DND-41 (cell line): ENCODE measurements at regions not wholly inside any gene's neighbourhood (a gene's known extent, or its start where the extent isn't known, plus 50 kb on each side); places are given as distances from the start of the nearest gene placed in this dataset.
"Not testable (repeated sequence)": the region's sequence is repeated elsewhere in the genome, so short reads cannot be mapped to it uniquely, and the experiment has no call there.

Experiments used
- ATAC-seq: fragments of 200-7000 bp; cut with Tn5 transposase; 3 replicates; pipeline ENCODE4 v1.9.1; 2021; ENCODE audit warnings: low read depth; ENCODE audit not compliant: insufficient read depth
- DNase-seq: peaks from one replicate; pipeline ENCODE4 v3.0.0-alpha.2; 2020
- H2AFZ ChIP-seq: 2 replicates; pipeline ENCODE4 v1.6.0; 2012; ENCODE audit warnings: low read depth, low read length
- H3K27ac ChIP-seq: 2 replicates; pipeline ENCODE4 v1.5.1; 2012; ENCODE audit warnings: low read length, inconsistent platforms
- H3K27me3 ChIP-seq: fragments of 200-600 bp; sonication (generic); 2 replicates; pipeline ENCODE4 v1.6.0; 2012; ENCODE audit warnings: low read length, mild to moderate bottlenecking, inconsistent platforms; ENCODE audit not compliant: insufficient read depth, poor library complexity
- H3K36me3 ChIP-seq: 2 replicates; pipeline ENCODE4 v1.5.1; 2012; ENCODE audit warnings: low read length, inconsistent platforms; ENCODE audit not compliant: insufficient read depth
- H3K4me1 ChIP-seq: 2 replicates; pipeline ENCODE4 v1.5.1; 2012; ENCODE audit warnings: mild to moderate bottlenecking, low read length; ENCODE audit not compliant: insufficient read depth
- H3K4me2 ChIP-seq: 2 replicates; pipeline ENCODE4 v1.6.0; 2012; ENCODE audit warnings: mild to moderate bottlenecking, moderate library complexity, low read length, inconsistent platforms; ENCODE audit not compliant: insufficient read depth
- H3K4me3 ChIP-seq, 2 experiments: fragments of 200-600 bp in 1 of 2; shearing (Covaris generic) in 1 of 2; 2 replicates each; pipeline ENCODE4 v1.5.1; 2012 to 2016; ENCODE audit warnings: inconsistent platforms in 2 of 2, low read length in 2 of 2, mild to moderate bottlenecking in 2 of 2, low read depth in 1 of 2, moderate library complexity in 1 of 2
- H3K79me2 ChIP-seq: 2 replicates; pipeline ENCODE4 v1.6.0; 2012; ENCODE audit warnings: low read length, inconsistent platforms; ENCODE audit not compliant: insufficient read depth
- H3K9ac ChIP-seq: 2 replicates; pipeline ENCODE4 v1.6.0; 2012; ENCODE audit warnings: low read depth, mild to moderate bottlenecking, inconsistent platforms, low read length, moderate library complexity
- H3K9me3 ChIP-seq: 2 replicates; pipeline ENCODE4 v1.5.1; 2012; ENCODE audit warnings: low read length, moderate library complexity, mild to moderate bottlenecking, inconsistent platforms; ENCODE audit not compliant: insufficient read depth, severe bottlenecking
- H4K20me1 ChIP-seq: 2 replicates; pipeline ENCODE4 v1.6.0; 2012; ENCODE audit warnings: low read length; ENCODE audit not compliant: insufficient read depth
- EZH2 ChIP-seq: IDR thresholded peaks from 3 replicates; pipeline ENCODE4 v1.6.1; 2012; ENCODE audit warnings: borderline replicate concordance, low read depth, mild to moderate bottlenecking, moderate library complexity, low read length, inconsistent platforms; ENCODE audit not compliant: severe bottlenecking
- TF ChIP-seq, protein P1 (sequence below): IDR thresholded peaks from 2 replicates; pipeline ENCODE4 v1.5.1; 2012; ENCODE audit warnings: borderline replicate concordance, low read length, moderate library complexity, mild to moderate bottlenecking; ENCODE audit not compliant: poor library complexity, severe bottlenecking; ENCODE audit errors: extremely low read depth

DNA sequence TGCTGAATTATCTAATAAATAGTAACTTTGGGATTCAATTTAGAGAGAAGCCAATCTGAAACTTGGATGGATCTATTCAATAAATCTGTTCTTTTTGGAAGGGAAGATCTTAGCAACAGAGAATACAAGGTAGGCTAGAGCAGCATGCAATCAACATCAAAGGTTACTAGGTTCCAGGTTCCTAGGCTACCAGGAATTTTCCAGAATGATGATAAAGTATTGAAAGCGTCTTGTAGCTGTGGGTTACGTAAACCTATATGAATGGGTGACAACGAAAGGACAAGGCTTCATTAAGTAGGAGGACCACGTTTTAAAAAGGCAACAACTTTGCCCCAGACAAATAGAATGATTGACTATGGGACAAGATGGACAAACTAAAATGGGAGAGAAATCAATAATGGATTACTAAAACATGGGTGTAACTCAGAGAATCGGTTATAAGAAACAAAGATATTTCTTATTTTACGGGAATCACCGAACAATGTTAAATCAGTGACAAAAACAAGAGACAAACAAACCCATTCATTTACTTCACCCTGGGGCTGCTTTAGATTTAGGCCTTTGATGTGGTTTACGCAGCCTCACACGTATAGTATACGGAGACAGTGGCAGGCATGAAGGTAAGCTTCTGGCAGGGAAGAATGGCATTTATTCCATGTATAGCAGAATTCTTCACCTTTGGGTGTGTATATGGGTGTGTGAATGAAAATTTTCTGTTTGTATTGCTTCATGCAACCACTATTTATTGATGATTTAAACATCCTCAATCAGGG lies 732.6 kb upstream of the PABPC4L start:
- no peak overlapping the region for H2AFZ ChIP-seq
- no peaks in the 10 kb centered on the region for H3K9me3 ChIP-seq
- no peak overlapping the region for H3K4me3 ChIP-seq
- H3K27ac ChIP-seq, result no peak overlapping the region
- TF ChIP-seq, protein P1, sequence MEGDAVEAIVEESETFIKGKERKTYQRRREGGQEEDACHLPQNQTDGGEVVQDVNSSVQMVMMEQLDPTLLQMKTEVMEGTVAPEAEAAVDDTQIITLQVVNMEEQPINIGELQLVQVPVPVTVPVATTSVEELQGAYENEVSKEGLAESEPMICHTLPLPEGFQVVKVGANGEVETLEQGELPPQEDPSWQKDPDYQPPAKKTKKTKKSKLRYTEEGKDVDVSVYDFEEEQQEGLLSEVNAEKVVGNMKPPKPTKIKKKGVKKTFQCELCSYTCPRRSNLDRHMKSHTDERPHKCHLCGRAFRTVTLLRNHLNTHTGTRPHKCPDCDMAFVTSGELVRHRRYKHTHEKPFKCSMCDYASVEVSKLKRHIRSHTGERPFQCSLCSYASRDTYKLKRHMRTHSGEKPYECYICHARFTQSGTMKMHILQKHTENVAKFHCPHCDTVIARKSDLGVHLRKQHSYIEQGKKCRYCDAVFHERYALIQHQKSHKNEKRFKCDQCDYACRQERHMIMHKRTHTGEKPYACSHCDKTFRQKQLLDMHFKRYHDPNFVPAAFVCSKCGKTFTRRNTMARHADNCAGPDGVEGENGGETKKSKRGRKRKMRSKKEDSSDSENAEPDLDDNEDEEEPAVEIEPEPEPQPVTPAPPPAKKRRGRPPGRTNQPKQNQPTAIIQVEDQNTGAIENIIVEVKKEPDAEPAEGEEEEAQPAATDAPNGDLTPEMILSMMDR, result no peak
- no peak for TF ChIP-seq EZH2
- H3K79me2 ChIP-seq, result no peaks in the 10 kb centered on the region
- no peaks in the 10 kb centered on the region for H3K27me3 ChIP-seq
- H3K4me2 ChIP-seq, result no peak overlapping the region
- no peaks in the 10 kb centered on the region for H3K36me3 ChIP-seq
- H3K9ac ChIP-seq, result no peak overlapping the region
- no peaks in the 10 kb centered on the region for H4K20me1 ChIP-seq
- peaks cover 6% of the 10 kb centered on the region; the same call in 1 of the 2 replicates for H3K4me1 ChIP-seq
- ATAC-seq, result peak; percentile 84
- DNase-seq, result peak; percentile 28

DNA sequence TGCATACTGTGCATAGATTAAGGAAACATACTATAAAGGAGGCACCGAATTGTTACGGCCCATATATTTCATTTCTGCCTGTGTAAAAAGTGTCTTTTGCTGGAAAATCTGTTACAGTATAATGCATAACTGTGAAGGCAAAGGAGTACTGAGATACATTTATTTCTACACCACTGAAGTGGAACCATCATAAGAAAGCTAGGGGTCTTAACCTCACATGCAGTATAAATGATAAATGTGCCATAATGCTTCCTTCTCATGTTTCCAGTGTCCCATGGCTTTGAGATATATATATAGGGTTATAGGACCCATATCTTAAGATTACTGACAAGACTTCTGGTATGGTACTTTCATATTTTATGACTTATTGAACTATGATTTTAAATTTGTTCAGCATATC lies 713.8 kb upstream of the PABPC4L start:
- no peak overlapping the region for H3K4me2 ChIP-seq
- DNase-seq (no peak), ATAC-seq (no peak)
- H3K27ac ChIP-seq, result no peak overlapping the region
- no peaks in the 10 kb centered on the region for H3K36me3 ChIP-seq
- H3K4me3 ChIP-seq, result no peak overlapping the region
- H3K9ac ChIP-seq, result no peak overlapping the region
- no peaks in the 10 kb centered on the region for H3K4me1 ChIP-seq
- TF ChIP-seq, protein P1, result no peak
- TF ChIP-seq EZH2, result no peak
- no peaks in the 10 kb centered on the region for H4K20me1 ChIP-seq
- no peaks in the 10 kb centered on the region for H3K9me3 ChIP-seq
- no peak overlapping the region for H2AFZ ChIP-seq
- H3K79me2 ChIP-seq, result no peaks in the 10 kb centered on the region
- no peaks in the 10 kb centered on the region for H3K27me3 ChIP-seq

DNA sequence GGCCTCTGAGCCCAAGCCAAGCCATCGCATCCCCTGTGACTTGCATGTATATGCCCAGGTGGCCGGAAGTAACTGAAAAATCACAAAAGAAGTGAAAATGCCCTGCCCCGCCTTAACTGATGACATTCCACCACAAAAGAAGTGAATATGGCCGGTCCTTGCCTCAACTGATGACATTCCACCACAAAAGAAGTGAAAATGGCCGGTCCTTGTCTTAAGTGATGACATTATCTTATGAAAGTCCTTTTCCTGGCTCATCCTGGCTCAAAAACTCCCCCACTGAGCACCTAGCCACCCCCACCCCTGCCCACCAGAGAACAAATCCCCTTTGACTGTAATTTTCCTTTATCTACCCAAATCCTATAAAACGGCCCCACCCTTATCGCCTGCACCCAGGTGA lies 712.7 kb upstream of the PABPC4L start:
- not testable (repeated sequence) for H3K9ac ChIP-seq, H3K4me3 ChIP-seq, H3K9me3 ChIP-seq, H3K27ac ChIP-seq, H3K36me3 ChIP-seq, DNase-seq, H2AFZ ChIP-seq, ATAC-seq, H3K4me1 ChIP-seq, H3K27me3 ChIP-seq, H3K4me2 ChIP-seq, H4K20me1 ChIP-seq, H3K79me2 ChIP-seq

DNA sequence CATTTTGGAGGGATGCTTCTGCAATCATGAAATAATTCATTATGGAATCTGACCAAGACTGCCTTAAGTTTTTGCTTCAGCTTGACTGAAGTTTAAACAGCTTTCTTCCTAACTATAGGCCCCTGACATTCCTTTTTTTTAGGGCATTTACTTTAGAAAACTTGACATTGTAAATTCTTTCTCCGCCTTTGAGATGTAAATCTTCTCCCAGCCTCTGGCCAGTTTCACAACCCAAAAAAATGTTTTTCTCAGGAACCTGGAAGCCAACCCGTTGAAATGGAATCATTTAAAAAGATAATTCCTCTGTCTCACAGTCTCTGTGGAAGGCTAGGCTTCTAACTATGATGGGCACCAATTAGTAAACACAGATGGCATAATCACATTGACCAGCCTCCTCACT lies 710.4 kb upstream of the PABPC4L start:
- DNase-seq, result no peak
- H2AFZ ChIP-seq, result no peak overlapping the region
- H4K20me1 ChIP-seq, result no peaks in the 10 kb centered on the region
- H3K4me3 ChIP-seq, result no peak overlapping the region
- H3K27ac ChIP-seq, result no peak overlapping the region
- no peaks in the 10 kb centered on the region for H3K9me3 ChIP-seq
- no peak overlapping the region for H3K4me2 ChIP-seq
- no peaks in the 10 kb centered on the region for H3K36me3 ChIP-seq
- H3K9ac ChIP-seq, result no peak overlapping the region
- ATAC-seq, result no peak
- no peaks in the 10 kb centered on the region for H3K4me1 ChIP-seq
- H3K79me2 ChIP-seq, result no peaks in the 10 kb centered on the region
- H3K27me3 ChIP-seq, result no peaks in the 10 kb centered on the region
- no peak for TF ChIP-seq EZH2
- TF ChIP-seq, protein P1, result no peak
